Lung (tissue), 11 donors: ENCODE measurements at regions not wholly inside any gene's neighbourhood (a gene's known extent, or its start where the extent isn't known, plus 50 kb on each side); places are given as distances from the start of the nearest gene placed in this dataset.

Source experiments
- ATAC-seq: fragments of 200-7000 bp; cut with Tn5 transposase; one replicate; pipeline ENCODE4 v1.9.1; 2020; ENCODE audit warnings: moderate number of reproducible peaks; ENCODE audit not compliant: insufficient read depth, low FRiP score
- DNase-seq, 3 donors: peaks; one replicate each; pipeline ENCODE4 v3.0.0-alpha.2; 2013 to 2017
- H3K27ac ChIP-seq, 2 donors: one replicate each; pipeline ENCODE4 v1.5.1; 2013; ENCODE audit warnings: mild to moderate bottlenecking in 2 of 2, moderate library complexity in 2 of 2, control low read depth in 1 of 2, inconsistent platforms in 1 of 2, low read depth in 1 of 2, low read length in 1 of 2
- H3K27me3 ChIP-seq, 3 donors: one replicate each; pipeline ENCODE4 v1.5.1; 2013; ENCODE audit warnings: low read length in 2 of 3; ENCODE audit not compliant: control insufficient read depth in 3 of 3, insufficient read depth in 3 of 3
- H3K36me3 ChIP-seq, 4 donors: one replicate each; pipeline ENCODE4 v1.5.1; 2013; ENCODE audit warnings: low read length in 4 of 4, mild to moderate bottlenecking in 1 of 4, moderate library complexity in 1 of 4; ENCODE audit not compliant: control insufficient read depth in 4 of 4, insufficient read depth in 4 of 4
- H3K4me1 ChIP-seq, 5 donors: one replicate each; pipeline ENCODE4 v1.5.1; 2013; ENCODE audit warnings: low read length in 5 of 5, mild to moderate bottlenecking in 2 of 5, moderate library complexity in 1 of 5; ENCODE audit not compliant: control insufficient read depth in 5 of 5, insufficient read depth in 5 of 5
- H3K4me3 ChIP-seq: one replicate; pipeline ENCODE4 v1.5.1; 2013; ENCODE audit warnings: mild to moderate bottlenecking, control low read depth, moderate library complexity
- H3K9ac ChIP-seq, 2 donors: one replicate each; pipeline ENCODE4 v1.5.1; 2013; ENCODE audit warnings: low read length in 2 of 2, control low read depth in 1 of 2; ENCODE audit not compliant: insufficient read depth in 1 of 2
- H3K9me3 ChIP-seq, 4 donors: one replicate each; pipeline ENCODE4 v1.5.1; 2013; ENCODE audit warnings: low read length in 3 of 4, mild to moderate bottlenecking in 1 of 4, moderate library complexity in 1 of 4; ENCODE audit not compliant: control insufficient read depth in 4 of 4, insufficient read depth in 3 of 4
- WGBS, 2 donors: extraction: QIAGEN DNeasy Blood & Tissue Kit; methylation state at CpG; one replicate each; pipeline ENCODE4 v1.1.7; 2013; 5-methylcytosine and 5-hydroxymethylcytosine counted together
- TF ChIP-seq, protein P1 (sequence below): IDR thresholded peaks from 2 replicates; pipeline ENCODE4 v1.5.1; 2012; ENCODE audit warnings: mild to moderate bottlenecking; ENCODE audit errors: control extremely low read depth, extremely low read depth
- donor health status: control.
- donor health status: control.
- donor health status: Bipolar disorder and iron deficiency.
- donor health status: healthy.
- donor health status: DM: yes; HTN: yes; CAD: no.

DNA sequence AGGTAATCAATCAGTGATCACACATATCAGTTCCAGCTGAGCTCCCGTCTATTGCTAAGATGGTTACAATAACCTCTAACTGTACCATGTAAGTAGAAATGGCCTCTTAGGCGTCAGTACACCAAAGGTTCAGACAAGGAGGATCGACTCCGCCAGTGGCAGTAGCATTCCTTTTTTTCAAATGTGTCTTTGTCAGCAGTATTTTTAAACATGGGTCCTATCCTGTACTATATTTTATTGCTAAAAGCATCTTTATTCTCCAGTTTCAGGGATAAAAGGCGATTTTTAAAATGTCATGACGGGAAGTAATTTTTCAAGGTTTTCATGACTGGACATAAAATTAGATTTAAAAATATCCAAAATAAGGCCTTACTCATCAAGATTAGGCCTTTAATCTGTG lies 64.8 kb upstream of the TBCA start:
- H3K9me3 ChIP-seq, result no peaks in the 10 kb centered on the region
- H3K27me3 ChIP-seq, result peaks cover 0 to 17% (median 2%) of the 10 kb centered on the region in 3 donors
- TF ChIP-seq, protein P1, sequence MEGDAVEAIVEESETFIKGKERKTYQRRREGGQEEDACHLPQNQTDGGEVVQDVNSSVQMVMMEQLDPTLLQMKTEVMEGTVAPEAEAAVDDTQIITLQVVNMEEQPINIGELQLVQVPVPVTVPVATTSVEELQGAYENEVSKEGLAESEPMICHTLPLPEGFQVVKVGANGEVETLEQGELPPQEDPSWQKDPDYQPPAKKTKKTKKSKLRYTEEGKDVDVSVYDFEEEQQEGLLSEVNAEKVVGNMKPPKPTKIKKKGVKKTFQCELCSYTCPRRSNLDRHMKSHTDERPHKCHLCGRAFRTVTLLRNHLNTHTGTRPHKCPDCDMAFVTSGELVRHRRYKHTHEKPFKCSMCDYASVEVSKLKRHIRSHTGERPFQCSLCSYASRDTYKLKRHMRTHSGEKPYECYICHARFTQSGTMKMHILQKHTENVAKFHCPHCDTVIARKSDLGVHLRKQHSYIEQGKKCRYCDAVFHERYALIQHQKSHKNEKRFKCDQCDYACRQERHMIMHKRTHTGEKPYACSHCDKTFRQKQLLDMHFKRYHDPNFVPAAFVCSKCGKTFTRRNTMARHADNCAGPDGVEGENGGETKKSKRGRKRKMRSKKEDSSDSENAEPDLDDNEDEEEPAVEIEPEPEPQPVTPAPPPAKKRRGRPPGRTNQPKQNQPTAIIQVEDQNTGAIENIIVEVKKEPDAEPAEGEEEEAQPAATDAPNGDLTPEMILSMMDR, result no peak
- no peaks in the 10 kb centered on the region for H3K36me3 ChIP-seq
- H3K4me3 ChIP-seq, result no peak overlapping the region
- H3K27ac ChIP-seq, result no peak overlapping the region
- no peak for ATAC-seq
- DNase-seq, result no peak
- WGBS, 2 donors, result 89 to 91% methylated on average over 6 of the region's 6 CpGs
- H3K9ac ChIP-seq, result no peak overlapping the region
- H3K4me1 ChIP-seq, result peaks cover 0 to 27% (median 4%) of the 10 kb centered on the region in 5 donors

DNA sequence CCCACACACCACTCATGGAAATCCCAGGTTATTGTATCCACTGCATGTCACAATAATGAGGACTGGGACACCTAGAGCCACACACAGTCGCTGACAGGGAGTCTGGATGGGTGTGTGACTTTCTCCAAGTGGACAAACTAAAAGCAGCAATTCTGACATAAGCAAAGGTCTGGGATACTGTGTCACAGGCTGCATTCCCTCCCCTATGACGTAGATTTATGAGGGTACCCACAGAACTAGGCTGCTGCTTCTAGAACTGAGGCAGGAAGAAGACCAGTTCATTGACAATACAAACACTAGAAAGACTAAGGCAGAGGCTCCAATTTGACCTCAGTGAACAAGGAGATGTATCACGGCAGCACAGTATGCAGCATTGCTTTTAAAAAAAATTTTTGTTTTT lies 63.6 kb upstream of the TBCA start:
- Histone ChIP-seq H3K27ac (no peak overlapping the region), H3K27me3 (peaks cover 0 to 12% (median 0%) of the 10 kb centered on the region in 3 donors), H3K4me3 (no peak overlapping the region), H3K9me3 (no peaks in the 10 kb centered on the region), H3K36me3 (no peaks in the 10 kb centered on the region), H3K9ac (no peak overlapping the region), H3K4me1 (peaks cover 0 to 15% (median 0%) of the 10 kb centered on the region in 5 donors)
- DNase-seq (no peak), ATAC-seq (no peak)
- TF ChIP-seq, protein P1, result no peak
- WGBS, 2 donors, result 87 to 88% methylated on average over 3 of the region's 3 CpGs

DNA sequence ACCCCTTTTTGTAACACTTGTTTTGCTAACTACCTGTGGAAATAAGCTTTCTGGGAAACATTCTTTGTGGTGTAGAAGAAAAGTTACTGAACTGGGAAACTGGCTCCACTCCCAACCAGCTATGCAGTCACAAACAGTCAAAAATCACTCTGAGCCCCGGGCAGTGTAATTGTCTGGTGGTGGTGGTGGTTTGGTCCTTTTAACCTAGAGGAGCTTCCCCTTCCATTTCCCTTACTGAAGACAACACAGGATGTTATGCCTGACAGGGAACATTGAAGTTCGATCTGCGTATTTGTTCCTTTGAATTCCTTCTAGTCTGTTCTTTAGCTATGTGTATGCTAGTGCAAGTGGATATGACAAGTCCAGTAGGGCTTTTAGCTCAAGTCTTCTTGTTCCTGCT lies 56.8 kb upstream of the TBCA start:
- ATAC-seq (no peak), DNase-seq (no peak)
- H3K36me3 ChIP-seq, result no peaks in the 10 kb centered on the region

More for the DNA sequence above, 56.8 kb upstream of the TBCA start:
- H3K9me3 ChIP-seq, result no peaks in the 10 kb centered on the region
- H3K4me1 ChIP-seq, result no peaks in the 10 kb centered on the region
- H3K9ac ChIP-seq, result no peak overlapping the region
- peaks cover 0 to 3% (median 3%) of the 10 kb centered on the region in 3 donors for H3K27me3 ChIP-seq
- TF ChIP-seq, protein P1, result no peak
- 46 to 55% methylated on average over 3 of the region's 3 CpGs for WGBS, 2 donors
- H3K4me3 ChIP-seq, result no peak overlapping the region
- H3K27ac ChIP-seq, result no peak overlapping the region
